GM20000 (cell line): ENCODE measurements at regions not wholly inside any gene's neighbourhood (a gene's known extent, or its start where the extent isn't known, plus 50 kb on each side); places are given as distances from the start of the nearest gene placed in this dataset.

Source experiments
- DNase-seq: peaks from one replicate; pipeline ENCODE4 v3.0.0; 2012; ENCODE audit warnings: low spot score
- TF ChIP-seq, protein P1 (sequence below): IDR thresholded peaks from 2 replicates; pipeline ENCODE4 v1.5.1; 2012; ENCODE audit warnings: mild to moderate bottlenecking, control low read depth; ENCODE audit errors: extremely low read depth, missing control alignments

DNA sequence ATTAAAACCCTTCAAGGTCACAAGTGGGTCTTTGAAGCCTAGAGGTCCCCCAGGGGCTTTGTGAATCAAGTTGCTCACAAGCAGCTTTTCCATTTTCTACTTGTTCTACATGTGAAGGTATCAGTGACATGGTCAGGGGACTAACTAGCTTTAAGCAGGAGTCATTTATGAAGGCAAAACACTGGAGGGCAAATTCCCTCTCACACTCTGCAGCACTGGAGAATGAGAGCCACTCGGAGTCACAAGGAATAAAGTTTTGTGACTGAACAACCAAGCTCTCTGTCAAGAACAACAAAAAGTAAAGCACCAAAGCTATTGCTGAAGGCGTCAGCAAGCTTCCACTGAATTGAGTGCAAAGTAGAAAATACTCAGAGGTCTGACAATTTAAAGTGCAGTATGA, 609.0 kb downstream of the EDEM1 start:
- TF ChIP-seq, protein P1, sequence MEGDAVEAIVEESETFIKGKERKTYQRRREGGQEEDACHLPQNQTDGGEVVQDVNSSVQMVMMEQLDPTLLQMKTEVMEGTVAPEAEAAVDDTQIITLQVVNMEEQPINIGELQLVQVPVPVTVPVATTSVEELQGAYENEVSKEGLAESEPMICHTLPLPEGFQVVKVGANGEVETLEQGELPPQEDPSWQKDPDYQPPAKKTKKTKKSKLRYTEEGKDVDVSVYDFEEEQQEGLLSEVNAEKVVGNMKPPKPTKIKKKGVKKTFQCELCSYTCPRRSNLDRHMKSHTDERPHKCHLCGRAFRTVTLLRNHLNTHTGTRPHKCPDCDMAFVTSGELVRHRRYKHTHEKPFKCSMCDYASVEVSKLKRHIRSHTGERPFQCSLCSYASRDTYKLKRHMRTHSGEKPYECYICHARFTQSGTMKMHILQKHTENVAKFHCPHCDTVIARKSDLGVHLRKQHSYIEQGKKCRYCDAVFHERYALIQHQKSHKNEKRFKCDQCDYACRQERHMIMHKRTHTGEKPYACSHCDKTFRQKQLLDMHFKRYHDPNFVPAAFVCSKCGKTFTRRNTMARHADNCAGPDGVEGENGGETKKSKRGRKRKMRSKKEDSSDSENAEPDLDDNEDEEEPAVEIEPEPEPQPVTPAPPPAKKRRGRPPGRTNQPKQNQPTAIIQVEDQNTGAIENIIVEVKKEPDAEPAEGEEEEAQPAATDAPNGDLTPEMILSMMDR, result no peak
- DNase-seq, result no peak

DNA sequence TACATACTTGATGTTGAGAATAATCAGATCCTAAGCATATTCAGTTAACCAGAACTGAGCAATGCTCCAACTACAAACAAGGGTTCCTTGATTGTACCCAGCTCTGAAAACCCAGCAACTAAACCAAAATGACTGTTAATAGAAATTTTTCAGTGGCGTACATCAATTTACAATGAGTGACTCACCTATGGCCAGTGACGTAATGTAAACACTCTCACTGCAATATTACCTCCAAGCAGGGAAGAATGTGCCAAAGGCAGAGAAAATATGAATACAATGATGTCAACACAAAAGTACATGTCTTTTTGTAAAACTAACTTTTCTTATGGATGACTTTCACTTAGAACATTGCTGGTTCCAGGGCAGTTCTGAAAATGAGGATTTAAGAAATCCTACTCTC, 611.3 kb downstream of the EDEM1 start:
- no peak for DNase-seq
- TF ChIP-seq, protein P1, result no peak

DNA sequence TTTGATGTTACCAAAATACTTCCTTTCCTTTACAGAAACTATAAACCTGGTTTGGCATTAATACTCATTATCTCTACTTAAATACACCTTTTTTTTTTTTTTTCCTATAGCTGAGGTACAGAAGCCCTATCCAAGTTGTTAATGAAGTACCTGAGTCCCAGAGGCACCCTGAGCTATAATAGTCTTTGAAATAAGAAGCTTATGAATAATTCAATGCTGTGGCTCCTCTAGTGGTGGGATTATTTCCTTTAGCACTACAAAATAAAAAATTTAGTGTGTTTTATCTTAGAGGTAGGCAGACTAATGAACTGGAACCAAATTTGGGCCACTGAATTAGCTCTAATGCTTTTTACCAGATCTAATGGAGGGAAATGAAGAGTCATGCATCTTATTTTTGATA, 611.9 kb downstream of the EDEM1 start:
- no peak for DNase-seq
- TF ChIP-seq, protein P1, result no peak

DNA sequence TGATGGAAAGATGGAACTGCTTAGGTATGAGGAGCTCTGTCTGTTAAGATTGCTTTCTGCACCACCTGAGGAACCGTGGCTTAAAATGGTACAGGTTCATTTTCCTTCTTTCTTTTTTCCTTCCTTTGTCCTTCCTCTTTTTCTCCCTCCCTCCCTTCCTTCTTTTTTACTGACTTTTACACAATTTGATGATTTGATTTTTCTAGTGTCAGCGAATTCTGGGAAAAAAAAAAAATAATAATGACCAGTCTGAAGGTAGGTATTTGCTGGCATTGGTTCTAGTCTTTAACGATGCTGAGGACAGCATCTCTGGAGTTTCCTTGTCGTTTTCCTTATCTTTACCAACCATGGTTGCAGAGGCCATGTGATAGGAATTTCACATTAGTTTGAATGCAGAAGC, 613.5 kb downstream of the EDEM1 start:
- no peak for DNase-seq
- TF ChIP-seq, protein P1, result no peak

DNA sequence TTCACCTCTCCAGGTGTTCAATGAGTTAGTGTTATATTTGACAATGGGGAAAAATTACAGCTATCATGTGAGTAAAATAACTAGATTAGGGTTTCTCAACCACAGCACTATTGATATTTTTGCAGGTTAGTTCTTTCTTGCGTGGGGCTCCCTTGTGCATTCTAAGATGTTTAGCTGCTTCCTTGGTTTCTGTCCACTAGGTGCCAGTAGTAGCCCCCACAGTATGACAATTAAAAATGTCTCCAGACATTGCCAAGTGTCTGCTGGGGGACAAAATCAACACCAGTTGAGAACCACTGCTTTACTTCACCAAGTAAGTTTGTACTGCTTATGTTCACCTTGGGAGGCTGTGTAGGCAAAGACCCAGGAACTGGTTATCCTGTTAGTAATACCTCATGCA, 618.7 kb downstream of the EDEM1 start:
- DNase-seq, result no peak

DNA sequence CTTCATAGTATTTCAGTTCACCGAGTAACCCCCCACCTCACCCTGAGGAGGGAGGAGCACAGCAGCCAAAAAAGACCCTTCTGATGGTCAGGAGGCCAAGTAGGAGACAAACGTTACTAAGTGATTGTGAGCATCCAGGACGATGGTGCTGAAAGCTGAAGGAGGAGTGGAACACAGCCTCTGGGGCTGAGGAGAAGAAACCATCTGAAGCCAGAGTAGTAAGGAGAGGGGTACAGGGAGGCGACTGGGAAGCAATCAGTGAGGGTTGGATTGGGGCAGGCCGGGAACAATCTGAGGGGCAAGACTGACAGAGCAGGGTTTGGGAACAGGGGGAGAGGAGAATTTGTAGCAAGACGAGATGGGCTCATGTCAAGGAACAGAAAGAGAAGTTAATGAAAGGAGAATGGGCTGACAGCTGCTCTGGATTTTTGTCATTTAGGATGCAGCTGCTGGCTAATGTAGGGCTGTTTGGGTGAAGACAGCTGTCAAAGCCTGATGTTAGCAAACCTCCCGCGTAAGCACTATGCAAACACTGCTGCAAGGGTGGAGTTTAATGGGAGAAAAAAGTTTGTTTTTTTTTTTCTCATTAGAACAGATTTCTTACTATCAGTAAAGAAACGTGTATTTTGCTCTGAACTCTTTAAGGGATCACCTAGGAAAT, 622.2 kb downstream of the EDEM1 start:
- DNase-seq, result no peak
- TF ChIP-seq, protein P1, result no peak

More for the DNA sequence above, 618.7 kb downstream of the EDEM1 start:
- TF ChIP-seq, protein P1, result no peak

DNA sequence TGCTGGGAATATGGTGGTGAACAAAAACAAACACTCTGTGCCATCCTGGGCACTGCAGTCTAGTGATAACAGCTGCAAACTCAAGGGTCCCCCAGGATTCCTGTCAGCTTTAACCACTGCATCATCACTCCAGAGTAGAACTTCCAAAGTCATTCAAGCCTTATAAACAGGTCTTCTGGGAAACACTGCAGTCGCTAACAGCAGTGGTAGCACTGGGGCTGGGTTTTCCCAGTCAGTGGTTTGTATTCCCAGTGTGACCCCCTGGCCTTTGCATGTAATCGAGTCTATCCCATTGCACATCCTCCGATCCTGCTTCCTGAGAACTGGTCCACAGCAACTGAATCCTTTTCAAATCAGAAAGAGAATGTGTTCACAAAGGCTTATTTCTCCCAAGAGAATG, 623.5 kb downstream of the EDEM1 start:
- TF ChIP-seq, protein P1, result no peak
- DNase-seq, result no peak
